ENCODE measurements at regions not wholly inside any gene's neighbourhood (a gene's known extent, or its start where the extent isn't known, plus 50 kb on each side); places are given as distances from the start of the nearest gene placed in this dataset.
"Not testable (repeated sequence)": the region's sequence is repeated elsewhere in the genome, so short reads cannot be mapped to it uniquely, and the experiment has no call there.

GRCh38 chr19:20385061-20385460 lies 180.5 kb downstream of the ZNF737 start:
- no peak for DNase-seq

- no peak for DNase-seq
Observed at GRCh38 chr19:20371911-20372310, 193.7 kb downstream of the ZNF737 start.

- not testable (repeated sequence) for DNase-seq
Observed at GRCh38 chr19:20371304-20371703, 194.3 kb downstream of the ZNF737 start.

GRCh38 chr19:20367811-20368294 lies 197.7 kb downstream of the ZNF737 start:
- no peak for DNase-seq

GRCh38 chr19:20365146-20365545 lies 198.1 kb downstream of the ZNF486 start:
- DNase-seq: no peak

GRCh38 chr19:20359933-20360720 lies 193.1 kb downstream of the ZNF486 start:
- DNase-seq: no peak

- not testable (repeated sequence) for DNase-seq
Observed at GRCh38 chr19:20358841-20359465, 191.9 kb downstream of the ZNF486 start.

GRCh38 chr19:20357921-20358320 lies 190.9 kb downstream of the ZNF486 start:
- DNase-seq: no peak

- DNase-seq: no peak
Observed at GRCh38 chr19:20351244-20351643, 184.2 kb downstream of the ZNF486 start.

- DNase-seq: no peak
Observed at GRCh38 chr19:20349206-20349605, 182.2 kb downstream of the ZNF486 start.

- no peak for DNase-seq
Observed at GRCh38 chr19:20339444-20339843, 172.4 kb downstream of the ZNF486 start.

GRCh38 chr19:20334760-20335159 lies 167.7 kb downstream of the ZNF486 start:
- no peak for DNase-seq

- DNase-seq: no peak
Observed at GRCh38 chr19:20333508-20333907, 166.5 kb downstream of the ZNF486 start.

- DNase-seq: no peak
Observed at GRCh38 chr19:20325151-20325550, 158.1 kb downstream of the ZNF486 start.

GRCh38 chr19:20321139-20321763 lies 154.2 kb downstream of the ZNF486 start:
- no peak for DNase-seq

- no peak for DNase-seq
Observed at GRCh38 chr19:20320191-20320590, 153.2 kb downstream of the ZNF486 start.

GRCh38 chr19:20318616-20319015 lies 151.6 kb downstream of the ZNF486 start:
- DNase-seq: no peak

GRCh38 chr19:20315543-20315942 lies 148.5 kb downstream of the ZNF486 start:
- DNase-seq: no peak

- DNase-seq: no peak
Observed at GRCh38 chr19:20313894-20314293, 146.9 kb downstream of the ZNF486 start.

- DNase-seq: no peak
Observed at GRCh38 chr19:20307127-20307526, 140.1 kb downstream of the ZNF486 start.

- not testable (repeated sequence) for DNase-seq
Observed at GRCh38 chr19:20296314-20296713, 129.3 kb downstream of the ZNF486 start.

- no peak for DNase-seq
Observed at GRCh38 chr19:20294181-20294580, 127.2 kb downstream of the ZNF486 start.

GRCh38 chr19:20292520-20292919 lies 125.5 kb downstream of the ZNF486 start:
- not testable (repeated sequence) for DNase-seq

GRCh38 chr19:20289186-20289585 lies 122.2 kb downstream of the ZNF486 start:
- DNase-seq: no peak

All from hematopoietic multipotent progenitor cell treated with erythropoietin and hydrocortisone succinate and interleukin-3 and kit ligand, for 6 days (in vitro differentiated cells).